SK-N-SH (cell line): ENCODE measurements at regions not wholly inside any gene's neighbourhood (a gene's known extent, or its start where the extent isn't known, plus 50 kb on each side); places are given as distances from the start of the nearest gene placed in this dataset.

ENCODE experiments used
- CTCF ChIP-seq: fragments of 200-600 bp; sonication (generic); IDR thresholded peaks from 2 replicates; pipeline ENCODE4 v1.6.1; 2017; ENCODE audit warnings: antibody characterized with exemption, mild to moderate bottlenecking, moderate library complexity
- EP300 ChIP-seq, 2 experiments: IDR thresholded peaks; 2 replicates each; pipeline versions ENCODE4 v1.4.0 to v1.6.1; 2012; ENCODE audit warnings: borderline replicate concordance in 1 of 2, low read depth in 1 of 2, low read length in 1 of 2
- FOXJ3 ChIP-seq: sonication (generic); formaldehyde crosslinking; IDR thresholded peaks from 2 replicates; pipeline ENCODE4 v1.5.1; 2020; ENCODE audit warnings: mild to moderate bottlenecking, missing genetic modification reagents
- FOXM1 ChIP-seq: IDR thresholded peaks from 2 replicates; pipeline ENCODE4 v1.4.0; 2012; ENCODE audit warnings: low read depth, mild to moderate bottlenecking
- RCOR1 ChIP-seq: fragments of 150-350 bp; IDR thresholded peaks from 2 replicates; pipeline ENCODE4 v1.6.1; 2017; ENCODE audit warnings: antibody characterized with exemption, low read length
- REST ChIP-seq: IDR thresholded peaks from 2 replicates; pipeline ENCODE4 v1.6.1; 2012; ENCODE audit warnings: mild to moderate bottlenecking, low read depth, low read length, moderate library complexity
- RFX5 ChIP-seq: IDR thresholded peaks from 2 replicates; pipeline ENCODE4 v1.6.1; 2012; ENCODE audit warnings: mild to moderate bottlenecking, improper control_type of control experiment, low read length
- RXRA ChIP-seq: IDR thresholded peaks from 2 replicates; pipeline ENCODE4 v1.4.0; 2012; ENCODE audit warnings: low read depth, mild to moderate bottlenecking, borderline replicate concordance
- TCF12 ChIP-seq: IDR thresholded peaks from 2 replicates; pipeline ENCODE4 v1.4.0; 2012

- TF ChIP-seq RCOR1: no peak
- no peak for TF ChIP-seq CTCF
- no peak for TF ChIP-seq TCF12
- no peak for TF ChIP-seq REST
- TF ChIP-seq EP300 (IDR thresholded peaks at IDR 0.05; ENCODE audit: borderline replicate concordance in 1 of 2, low read depth in 1 of 2, low read length in 1 of 2): no peak
- TF ChIP-seq RFX5: no peak
- TF ChIP-seq FOXM1: no peak
- no peak for TF ChIP-seq FOXJ3 (CRISPR knock-in tag)
- no peak for TF ChIP-seq RXRA
These were observed 498.1 kb downstream of the COG6 start for GRCh38 chr13:40153516-40153915.
